GM23338 (cell line): ENCODE measurements at regions not wholly inside any gene's neighbourhood (a gene's known extent, or its start where the extent isn't known, plus 50 kb on each side); places are given as distances from the start of the nearest gene placed in this dataset.
A peak's percentile ranks its signal among the peaks of the same experiment; 100 is the strongest.

Experiments
- ATAC-seq: fragments of 200-7000 bp; cut with Tn5 transposase; 3 replicates; pipeline ENCODE4 v1.9.1; 2020
- DNase-seq: peaks from one replicate; pipeline ENCODE4 v3.0.0-alpha.2; 2015; ENCODE audit warnings: low spot score
- H2AFZ ChIP-seq: fragments of 200-600 bp; sonication (generic); 2 replicates; pipeline ENCODE4 v1.8.0; 2016; ENCODE audit warnings: antibody characterized with exemption, mild to moderate bottlenecking, moderate library complexity
- H3F3A ChIP-seq: fragments of 200-600 bp; sonication (generic); replicated peaks from 2 replicates; pipeline ENCODE4 v1.8.0; 2017; ENCODE audit warnings: antibody characterized with exemption, mixed run types, low read depth
- H3K27ac ChIP-seq: fragments of 200-600 bp; sonication (generic); 2 replicates; pipeline ENCODE4 v1.6.1; 2016; ENCODE audit warnings: low read depth
- H3K27me3 ChIP-seq: fragments of 200-600 bp; sonication (generic); 2 replicates; pipeline ENCODE4 v1.8.0; 2016; ENCODE audit warnings: mild to moderate bottlenecking, mixed run types, moderate library complexity; ENCODE audit not compliant: insufficient read depth
- H3K36me3 ChIP-seq: fragments of 200-600 bp; sonication (generic); 2 replicates; pipeline ENCODE4 v1.8.0; 2016; ENCODE audit warnings: mild to moderate bottlenecking; ENCODE audit not compliant: insufficient read depth
- H3K4me1 ChIP-seq: fragments of 200-600 bp; sonication (generic); 2 replicates; pipeline ENCODE4 v1.8.0; 2016; ENCODE audit warnings: mild to moderate bottlenecking, moderate library complexity; ENCODE audit not compliant: insufficient read depth
- H3K4me2 ChIP-seq: fragments of 200-600 bp; sonication (generic); 2 replicates; pipeline ENCODE4 v1.7.1; 2017; ENCODE audit warnings: mixed run types
- H3K4me3 ChIP-seq: fragments of 200-600 bp; sonication (generic); 2 replicates; pipeline ENCODE4 v1.6.1; 2016; ENCODE audit warnings: mixed run types
- H3K79me2 ChIP-seq: fragments of 200-600 bp; sonication (generic); replicated peaks from 2 replicates; pipeline ENCODE4 v1.8.0; 2017; ENCODE audit warnings: mild to moderate bottlenecking; ENCODE audit not compliant: insufficient read depth
- H3K9me2 ChIP-seq: fragments of 200-600 bp; sonication (generic); 2 replicates; pipeline ENCODE4 v1.8.0; 2017; ENCODE audit not compliant: insufficient read depth
- H4K20me1 ChIP-seq: fragments of 200-600 bp; sonication (generic); replicated peaks from 2 replicates; pipeline ENCODE4 v1.8.0; 2017; ENCODE audit warnings: mild to moderate bottlenecking; ENCODE audit not compliant: insufficient read depth
- H3K27ac Mint-ChIP-seq: 2 replicates; pipeline ENCODE4 v1.8.0; 2020; ENCODE audit warnings: inconsistent platforms, mild to moderate bottlenecking, moderate library complexity, mixed read lengths
- H3K27me3 Mint-ChIP-seq: 3 replicates; pipeline ENCODE4 v1.8.0; 2022; ENCODE audit warnings: low read depth, mild to moderate bottlenecking, moderate library complexity, mixed read lengths, inconsistent platforms; ENCODE audit not compliant: insufficient read depth, poor library complexity
- H3K36me3 Mint-ChIP-seq: 3 replicates; pipeline ENCODE4 v1.8.0; 2021; ENCODE audit warnings: low read depth, mild to moderate bottlenecking, inconsistent platforms, moderate library complexity, mixed read lengths
- H3K4me1 Mint-ChIP-seq: 3 replicates; pipeline ENCODE4 v1.8.0; 2020; ENCODE audit warnings: mild to moderate bottlenecking, inconsistent platforms, mixed read lengths
- H3K4me3 Mint-ChIP-seq: 3 replicates; pipeline ENCODE4 v1.8.0; 2021; ENCODE audit warnings: moderate library complexity, mild to moderate bottlenecking, inconsistent platforms, mixed read lengths
- H3K9me3 Mint-ChIP-seq: 3 replicates; pipeline ENCODE4 v1.8.0; 2020; ENCODE audit warnings: moderate library complexity, mild to moderate bottlenecking, inconsistent platforms, mixed read lengths
- CREB1 ChIP-seq: fragments of 250-450 bp; sonication (Bioruptor Pico); IDR thresholded peaks from 2 replicates; pipeline ENCODE4 v1.5.0; 2020; ENCODE audit warnings: low read depth, mild to moderate bottlenecking, moderate library complexity
- CTCF ChIP-seq, 2 experiments: fragments of 200-600 bp in 1 of 2; sonication (generic) in 1 of 2; conservative IDR thresholded peaks; 2 replicates each; pipeline versions ENCODE4 v1.5.1 to v1.6.1; 2016 to 2017; ENCODE audit warnings: antibody characterized with exemption in 2 of 2, low read depth in 2 of 2, mild to moderate bottlenecking in 2 of 2, moderate library complexity in 1 of 2
- ETS1 ChIP-seq: IDR thresholded peaks from 2 replicates; pipeline ENCODE4 v1.6.1; 2016; ENCODE audit warnings: antibody characterized with exemption
- EZH2 ChIP-seq: fragments of 200-600 bp; sonication (generic); IDR thresholded peaks from one replicate; pipeline ENCODE4 v1.8.0; 2017; ENCODE audit warnings: antibody characterized with exemption, mild to moderate bottlenecking, low read depth; ENCODE audit not compliant: unreplicated experiment
- EZH2phosphoT487 ChIP-seq: fragments of 200-600 bp; sonication (generic); IDR thresholded peaks from one replicate; pipeline ENCODE4 v1.8.1; 2018; ENCODE audit warnings: antibody characterized with exemption; ENCODE audit not compliant: unreplicated experiment
- JUNB ChIP-seq: IDR thresholded peaks from one replicate; pipeline ENCODE4 v1.6.1; 2016; ENCODE audit warnings: antibody characterized with exemption; ENCODE audit not compliant: unreplicated experiment
- NANOG ChIP-seq: IDR thresholded peaks from 2 replicates; pipeline ENCODE4 v1.6.1; 2016; ENCODE audit warnings: antibody characterized with exemption, borderline replicate concordance
- POLR2AphosphoS5 ChIP-seq: IDR thresholded peaks from 2 replicates; pipeline ENCODE4 v1.6.1; 2016; ENCODE audit warnings: antibody characterized with exemption, low read depth
- REST ChIP-seq: IDR thresholded peaks from one replicate; pipeline ENCODE4 v1.6.1; 2018; ENCODE audit warnings: antibody characterized with exemption; ENCODE audit not compliant: unreplicated experiment
- STAT1 ChIP-seq: IDR thresholded peaks from one replicate; pipeline ENCODE4 v1.6.1; 2016; ENCODE audit warnings: antibody characterized with exemption; ENCODE audit not compliant: unreplicated experiment
- ZNF114 ChIP-seq: fragments of 250-450 bp; sonication (Bioruptor Pico); IDR thresholded peaks from 2 replicates; pipeline ENCODE4 v1.5.0; 2020; ENCODE audit warnings: mild to moderate bottlenecking, moderate library complexity
- ZNF331 ChIP-seq: fragments of 250-450 bp; sonication (Bioruptor Pico); IDR thresholded peaks from 2 replicates; pipeline ENCODE4 v1.5.0; 2020; ENCODE audit warnings: low read depth, mild to moderate bottlenecking, moderate library complexity
- ZNF462 ChIP-seq: fragments of 250-450 bp; sonication (Bioruptor Pico); IDR thresholded peaks from 2 replicates; pipeline ENCODE4 v1.5.0; 2020; ENCODE audit warnings: mild to moderate bottlenecking, moderate library complexity

- H3K36me3 Mint-ChIP-seq: no peaks in the 10 kb centered on the region
- H3K9me3 Mint-ChIP-seq: no peaks in the 10 kb centered on the region
- H3K27ac ChIP-seq: no peak overlapping the region
- H3K27me3 Mint-ChIP-seq: no peaks in the 10 kb centered on the region
- no peak for TF ChIP-seq NANOG
- no peak for TF ChIP-seq ZNF331 (CRISPR knock-in tag)
- no peak for TF ChIP-seq EZH2phosphoT487
- TF ChIP-seq CREB1 (CRISPR knock-in tag): no peak
- TF ChIP-seq POLR2AphosphoS5: no peak
- TF ChIP-seq ETS1: no peak
- no peak for TF ChIP-seq ZNF462 (CRISPR knock-in tag)
- no peak for TF ChIP-seq STAT1
- no peak for TF ChIP-seq EZH2
- TF ChIP-seq ZNF114 (CRISPR knock-in tag): no peak
- TF ChIP-seq CTCF (conservative IDR thresholded peaks at IDR 0.05; ENCODE audit: low read depth in 2 of 2): no peak
- no peak for TF ChIP-seq REST
- TF ChIP-seq JUNB: no peak
- no peaks in the 10 kb centered on the region for H3F3A ChIP-seq
- no peak for ATAC-seq
- H3K4me2 ChIP-seq: no peak overlapping the region
- DNase-seq: no peak
- no peaks in the 10 kb centered on the region for H3K36me3 ChIP-seq
- no peak overlapping the region for H3K4me3 ChIP-seq
- no peaks in the 10 kb centered on the region for H4K20me1 ChIP-seq
- peaks cover 9% of the 10 kb centered on the region for H3K4me1 ChIP-seq
- H3K4me3 Mint-ChIP-seq: no peak overlapping the region
- no peaks in the 10 kb centered on the region for H3K79me2 ChIP-seq
- H3K27me3 ChIP-seq: no peaks in the 10 kb centered on the region
- H3K9me2 ChIP-seq: no peaks in the 10 kb centered on the region
- peaks cover 14% of the 10 kb centered on the region; the same call in 2 of the 3 replicates for H3K4me1 Mint-ChIP-seq
- H2AFZ ChIP-seq: peak overlapping the region; percentile 74; the same call in 1 of the 2 replicates
- no peak overlapping the region for H3K27ac Mint-ChIP-seq
Observed at GRCh38 chr13:34162544-34162933, 344.6 kb downstream of the RFC3 start.
